AG04449 (cell line): ENCODE measurements at regions not wholly inside any gene's neighbourhood (a gene's known extent, or its start where the extent isn't known, plus 50 kb on each side); places are given as distances from the start of the nearest gene placed in this dataset.

Source experiments
- CTCF ChIA-PET: fragments of 350-600 bp; formaldehyde crosslinking; extraction: SDS; loops from one replicate; lab custom pipeline; 2021; ENCODE audit warnings: antibody characterized with exemption; lab: Yijun Ruan, JAX
- POLR2A ChIA-PET: fragments of 400-600, 350-600 bp; formaldehyde crosslinking; extraction: SDS; loops from one replicate; lab custom pipeline; 2020; ENCODE audit warnings: antibody characterized with exemption, inconsistent platforms; lab: Yijun Ruan, JAX
- DNase-seq: peaks from one replicate; pipeline ENCODE4 v3.0.0-alpha.2; 2010; ENCODE audit warnings: low read depth, low spot score
- H3K4me3 ChIP-seq: 2 replicates; pipeline ENCODE4 v1.5.1; 2011; ENCODE audit warnings: low read depth, mild to moderate bottlenecking, control low read depth, low read length
- CTCF ChIP-seq: IDR thresholded peaks from one replicate; pipeline ENCODE4 v1.5.1; 2011; ENCODE audit warnings: mild to moderate bottlenecking, moderate library complexity, low read length, control low read depth, inconsistent platforms; ENCODE audit not compliant: insufficient read depth; ENCODE audit errors: missing control alignments

DNA sequence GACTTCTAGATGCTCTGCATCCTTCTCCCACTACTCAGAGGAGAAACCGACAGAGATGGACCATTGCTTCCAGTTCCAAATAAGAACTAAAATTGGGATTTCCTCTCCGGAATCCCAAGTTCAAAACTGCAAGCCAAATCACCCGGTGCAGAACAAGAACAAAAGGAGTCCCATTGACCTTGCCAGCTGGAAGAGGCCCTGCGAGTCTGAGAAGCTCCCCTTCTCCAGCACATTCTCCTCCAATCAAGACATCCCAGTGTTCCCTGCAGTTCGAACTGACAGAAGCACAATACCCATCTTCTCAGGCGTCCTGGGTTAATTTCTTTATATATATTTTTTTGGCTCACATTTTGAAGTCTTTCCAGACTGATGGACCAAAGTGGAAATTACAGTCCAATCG lies 195.3 kb upstream of the MEIS1 start:
- ChIA-PET CTCF (no interaction called here), POLR2A (no interaction called here)
- no peak for TF ChIP-seq CTCF
- DNase-seq, result no peak
- no peak overlapping the region for H3K4me3 ChIP-seq

GRCh38 chr2:66237803-66238379 lies 197.0 kb upstream of the MEIS1 start:
- no peak for TF ChIP-seq CTCF
- ChIA-PET CTCF (no interaction called here), POLR2A (no interaction called here)
- no peak for DNase-seq
- no peak overlapping the region for H3K4me3 ChIP-seq

- no peak for TF ChIP-seq CTCF
- DNase-seq, result no peak
- CTCF ChIA-PET, result no interaction called here
- H3K4me3 ChIP-seq, result no peak overlapping the region
- POLR2A ChIA-PET, result no interaction called here
Observed at GRCh38 chr2:66236816-66237802, 197.8 kb upstream of the MEIS1 start.

DNA sequence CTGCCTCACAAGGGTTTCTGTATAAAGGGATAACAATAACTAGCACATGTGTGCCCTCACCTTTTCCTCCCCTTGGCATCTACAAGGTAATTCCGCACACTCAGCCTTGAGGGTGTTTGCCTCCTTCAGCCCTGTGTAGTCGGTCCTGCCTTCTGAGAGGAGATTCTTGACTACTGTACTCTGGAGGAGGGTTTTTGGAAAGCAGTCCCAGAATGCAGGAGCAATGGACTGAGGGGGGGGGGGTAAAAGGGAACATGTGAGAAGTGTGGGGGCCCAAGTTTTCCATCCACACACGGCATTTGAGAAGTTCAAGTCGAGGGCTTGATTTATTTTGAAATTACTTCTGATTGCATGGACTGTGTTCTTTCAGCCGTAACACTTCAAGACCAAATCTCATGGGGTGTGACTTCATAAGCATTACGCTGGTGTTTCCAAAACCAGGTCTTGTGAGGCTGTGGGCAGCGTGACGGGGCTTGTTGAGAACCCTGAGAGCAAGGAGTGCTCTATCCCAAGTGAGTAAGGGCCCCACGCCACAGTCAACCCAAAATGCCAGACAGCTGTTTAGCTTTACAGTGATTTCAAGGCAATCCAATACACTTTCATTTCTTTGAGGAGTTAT lies 198.7 kb upstream of the MEIS1 start:
- POLR2A ChIA-PET, result no interaction called here

DNA sequence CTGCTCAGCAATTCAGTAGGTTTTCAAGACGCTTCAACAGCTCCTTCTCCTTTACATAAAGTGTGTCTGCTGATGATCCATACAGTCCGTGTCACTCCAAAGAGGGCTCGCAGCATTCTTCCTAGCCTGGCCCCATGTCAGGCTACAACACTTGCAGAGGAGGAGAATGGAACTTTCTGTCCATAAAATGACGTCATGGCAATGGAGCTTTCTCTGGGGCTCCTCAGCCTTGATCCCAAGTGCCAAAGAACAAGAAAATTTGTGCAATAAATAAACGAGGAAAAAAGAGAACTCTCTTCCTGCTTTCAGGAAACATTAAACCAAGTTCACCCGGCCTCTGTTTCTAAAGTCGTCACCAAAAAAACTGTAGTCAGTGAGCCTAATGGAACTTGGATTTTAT lies 199.5 kb upstream of the MEIS1 start:
- CTCF ChIA-PET, result no interaction called here
- POLR2A ChIA-PET, result no interaction called here
- no peak for TF ChIP-seq CTCF
- H3K4me3 ChIP-seq, result no peak overlapping the region
- DNase-seq, result no peak

More for the DNA sequence above, 198.7 kb upstream of the MEIS1 start:
- CTCF ChIA-PET, result no interaction called here
- no peak for DNase-seq
- H3K4me3 ChIP-seq, result no peak overlapping the region
- TF ChIP-seq CTCF, result no peak

- ChIA-PET CTCF (no interaction called here), POLR2A (no interaction called here)
- no peak for DNase-seq
- no peak overlapping the region for H3K4me3 ChIP-seq
- TF ChIP-seq CTCF, result no peak
Observed at GRCh38 chr2:66233981-66234380, 200.9 kb upstream of the MEIS1 start.
